GM21529 (cell line): ENCODE measurements at regions not wholly inside any gene's neighbourhood (a gene's known extent, or its start where the extent isn't known, plus 50 kb on each side); places are given as distances from the start of the nearest gene placed in this dataset.
"Not testable (repeated sequence)": the region's sequence is repeated elsewhere in the genome, so short reads cannot be mapped to it uniquely, and the experiment has no call there.

Experiments
- ATAC-seq: cut with Tn5 transposase; IDR thresholded peaks from one replicate; pipeline ENCODE4 v1.9.1; 2021; ENCODE audit not compliant: unreplicated experiment

DNA sequence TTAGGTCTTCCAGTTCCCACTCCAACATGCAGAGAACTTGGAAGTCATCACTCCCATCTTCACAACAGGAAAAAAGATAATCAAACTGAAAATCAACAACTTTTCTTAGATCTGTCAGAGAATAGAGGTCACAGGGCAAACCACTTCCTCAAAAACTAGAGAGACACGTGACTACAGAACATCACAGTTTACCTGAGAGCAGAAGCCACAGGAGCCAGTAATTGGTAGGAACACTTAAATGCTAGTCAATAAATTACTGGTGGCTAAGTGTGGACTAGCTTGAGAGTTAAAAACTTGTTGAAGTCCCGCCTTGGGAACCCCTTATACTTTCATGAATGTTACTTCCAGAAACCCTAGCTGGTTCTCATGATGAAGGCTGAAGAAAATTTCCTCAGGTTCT, 81.1 kb downstream of the THSD1 start:
- not testable (repeated sequence) for ATAC-seq

GRCh38 chr13:52319876-52320275, 86.1 kb downstream of the THSD1 start:
- no peak for ATAC-seq

- ATAC-seq = not testable (repeated sequence)
Measured at GRCh38 chr13:52309833-52310232, 96.1 kb downstream of the THSD1 start.

- not testable (repeated sequence) for ATAC-seq
Measured at GRCh38 chr13:52306336-52306735, 99.6 kb downstream of the THSD1 start.

DNA sequence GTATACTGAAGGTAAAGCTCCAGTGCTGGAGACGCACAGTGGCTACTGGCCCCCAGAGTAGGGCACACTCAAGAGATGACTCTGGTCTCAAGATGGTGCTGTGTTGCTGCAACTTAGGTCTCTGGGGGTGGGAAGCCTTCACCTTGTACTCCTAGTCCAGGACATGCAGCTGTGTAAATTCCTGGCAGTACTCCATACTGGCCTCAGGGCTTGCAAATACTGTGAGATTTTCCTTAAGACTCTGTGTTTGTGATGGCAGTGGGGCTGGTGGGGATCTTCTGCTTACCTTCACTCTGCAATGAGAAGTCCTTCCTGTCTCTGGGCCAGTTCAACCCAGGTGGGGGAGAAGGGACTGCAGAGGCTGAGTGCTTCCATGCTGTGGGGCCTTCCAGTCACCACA, 102.9 kb downstream of the THSD1 start:
- not testable (repeated sequence) for ATAC-seq

DNA sequence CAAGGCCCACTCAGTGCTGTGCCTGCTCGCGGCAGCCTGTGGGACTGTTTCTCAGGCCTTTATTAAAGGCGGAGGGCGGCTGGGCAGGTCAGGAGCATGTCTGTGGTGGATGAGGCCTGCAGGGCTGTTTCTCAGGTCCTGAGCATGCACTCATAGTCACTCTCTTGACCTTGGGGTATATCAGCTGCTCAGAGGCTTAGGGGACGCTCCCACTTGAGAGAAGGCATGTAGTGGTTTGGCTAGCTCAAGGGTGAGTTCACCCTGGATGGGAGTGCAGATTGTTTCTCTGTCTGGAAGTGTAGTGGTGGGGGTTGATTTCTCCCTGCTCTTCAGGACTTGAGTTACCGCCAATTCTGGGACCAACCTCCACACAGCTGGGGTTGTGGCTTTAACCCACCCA, 103.3 kb downstream of the THSD1 start:
- ATAC-seq = not testable (repeated sequence)

- not testable (repeated sequence) for ATAC-seq
Measured at GRCh38 chr13:52301810-52302400, 104.1 kb downstream of the THSD1 start.

- not testable (repeated sequence) for ATAC-seq
Measured at GRCh38 chr13:52298079-52298661, 107.8 kb downstream of the THSD1 start.

DNA sequence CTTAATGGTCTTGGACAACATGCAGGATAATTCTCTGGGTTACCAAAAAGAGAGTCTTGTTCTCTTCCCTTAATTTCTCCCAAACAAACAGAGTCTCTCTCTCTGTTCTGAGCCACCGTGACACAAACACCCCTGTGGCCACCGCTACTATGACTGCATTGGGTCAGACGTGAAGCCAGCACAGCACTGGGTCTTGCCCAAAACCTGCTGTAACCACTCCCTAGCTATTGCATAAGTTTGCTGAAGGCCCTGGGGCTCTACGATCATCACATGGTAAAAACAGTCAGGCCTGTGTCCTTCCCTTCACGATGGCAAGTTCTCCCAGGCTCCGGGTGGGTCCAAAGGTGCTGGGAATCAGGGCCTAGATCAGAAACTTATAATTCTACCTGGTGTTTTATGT, 117.1 kb downstream of the THSD1 start:
- ATAC-seq = not testable (repeated sequence)

GRCh38 chr13:52281387-52281786, 122.0 kb upstream of the NEK3 start:
- not testable (repeated sequence) for ATAC-seq

DNA sequence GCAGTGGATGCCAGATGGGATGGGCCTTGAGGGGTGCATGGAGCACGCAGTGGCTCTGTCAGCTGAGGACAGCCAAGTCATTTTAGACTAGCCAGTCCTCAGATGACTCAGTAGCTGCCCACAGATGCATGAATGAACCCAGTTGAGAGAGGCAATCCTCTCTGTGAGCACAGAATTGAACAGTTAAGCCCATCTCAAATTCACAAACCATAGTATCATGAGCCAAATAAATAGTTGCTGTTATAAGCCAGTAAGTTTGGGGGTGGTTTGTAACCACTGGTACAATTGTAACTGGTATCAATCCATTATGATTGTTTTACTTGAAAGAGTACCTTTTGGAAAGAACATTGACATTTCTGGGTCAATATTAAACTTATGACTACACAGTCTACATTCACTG, 120.0 kb upstream of the NEK3 start:
- not testable (repeated sequence) for ATAC-seq

- ATAC-seq = not testable (repeated sequence)
Measured at GRCh38 chr13:52254299-52254698, 94.9 kb upstream of the NEK3 start.

GRCh38 chr13:52240752-52241151, 81.4 kb upstream of the NEK3 start:
- peak; percentile 82 for ATAC-seq

DNA sequence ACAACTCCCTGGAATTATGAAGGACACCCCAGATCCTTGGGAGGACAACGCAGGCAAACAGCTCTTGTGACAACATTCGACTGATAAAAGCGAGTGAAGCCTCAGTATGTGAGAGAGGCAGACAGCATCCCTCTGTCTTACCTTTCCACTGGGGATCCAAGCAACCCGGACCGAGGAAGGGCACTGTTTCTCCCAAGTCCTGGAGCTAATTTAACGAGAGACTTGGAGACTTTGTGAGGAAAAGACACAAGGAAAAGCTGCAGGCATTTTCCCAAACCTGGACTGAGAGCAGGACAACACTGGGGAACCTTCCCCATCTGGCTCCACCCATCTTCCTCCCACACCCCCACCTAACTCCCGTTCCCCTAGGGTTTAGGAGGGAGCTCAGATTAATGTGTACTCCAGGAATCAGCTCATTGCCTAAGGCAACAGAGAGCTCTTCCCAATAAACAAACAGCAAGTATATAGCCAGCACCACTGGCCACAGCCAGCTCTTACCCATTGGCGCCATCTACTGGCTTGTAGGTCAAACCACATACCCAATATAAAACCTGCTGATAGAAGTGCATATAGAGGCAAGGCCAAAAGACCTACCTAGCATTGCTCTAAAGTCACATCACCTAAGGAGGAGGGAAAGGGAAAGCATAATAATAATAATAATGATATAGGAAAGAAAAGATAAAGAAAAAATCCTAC, 76.7 kb upstream of the NEK3 start:
- peak; percentile 67 for ATAC-seq

GRCh38 chr13:52234928-52235327, 75.5 kb upstream of the NEK3 start:
- peak; percentile 58 for ATAC-seq

DNA sequence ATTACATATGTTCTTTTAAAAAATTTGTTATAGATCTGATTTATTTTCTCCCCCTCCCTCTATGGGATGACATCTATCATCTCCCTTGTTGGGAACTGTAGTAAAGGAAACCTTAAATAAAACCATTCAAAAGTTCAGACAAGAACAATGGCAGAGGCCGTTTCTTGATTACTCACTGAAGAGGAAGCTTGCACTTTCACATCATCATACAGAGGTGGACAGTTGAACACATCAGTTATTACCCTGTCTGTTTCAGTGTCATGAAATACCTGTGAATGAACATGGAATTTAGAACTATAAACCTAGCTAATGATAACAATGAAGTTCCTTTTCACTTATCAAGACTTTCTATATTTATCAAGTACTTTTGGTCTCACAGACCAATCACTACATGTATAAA, 63.7 kb upstream of the NEK3 start:
- ATAC-seq = not testable (repeated sequence)

DNA sequence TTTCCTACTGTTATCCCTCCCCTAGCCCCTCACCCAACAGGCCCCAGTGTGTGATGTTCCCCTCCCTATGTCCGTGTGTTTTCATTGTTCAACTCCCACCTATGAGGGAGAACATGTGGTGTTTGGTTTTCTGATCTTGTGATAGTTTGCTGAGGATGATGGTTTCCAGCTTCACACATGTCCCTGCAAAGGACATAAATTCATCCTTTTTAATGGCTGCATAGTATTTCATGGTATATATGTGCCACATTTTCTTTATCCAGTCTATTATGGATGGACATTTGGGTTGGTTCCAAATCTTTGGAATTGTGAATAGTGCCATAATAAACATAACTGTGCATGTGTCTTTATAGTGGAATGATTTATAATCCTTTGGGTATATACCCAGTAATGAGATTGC, 54.5 kb upstream of the NEK3 start:
- ATAC-seq = not testable (repeated sequence)

DNA sequence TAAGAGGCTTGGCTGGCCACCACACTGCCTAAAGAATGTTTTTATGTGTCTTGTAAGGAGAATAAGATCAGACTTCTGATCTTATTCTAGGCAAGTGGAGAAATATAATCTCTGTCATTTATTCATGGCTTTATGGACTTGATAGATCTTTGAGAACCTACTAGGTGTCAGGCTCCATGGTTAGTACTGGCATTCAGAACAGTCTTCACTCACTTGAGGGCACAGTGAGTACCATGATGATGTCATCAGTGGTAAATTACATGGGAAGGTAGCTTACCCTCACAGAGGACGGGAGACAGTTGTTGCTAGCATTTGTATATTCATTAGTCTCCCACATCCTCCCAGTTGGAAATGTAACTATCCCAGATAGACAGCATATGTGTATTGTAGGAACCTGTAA, 53.5 kb upstream of the NEK3 start:
- ATAC-seq = not testable (repeated sequence)

GRCh38 chr13:52211416-52211776, 52.0 kb upstream of the NEK3 start:
- ATAC-seq = not testable (repeated sequence)

- ATAC-seq = not testable (repeated sequence)
Measured at GRCh38 chr13:52210564-52211415, 51.4 kb upstream of the NEK3 start.
